GM12878 (cell line): ENCODE measurements at regions not wholly inside any gene's neighbourhood (a gene's known extent, or its start where the extent isn't known, plus 50 kb on each side); places are given as distances from the start of the nearest gene placed in this dataset.
A peak's percentile ranks its signal among the peaks of the same experiment; 100 is the strongest.

ENCODE experiments used
- ATAC-seq: fragments of 200-7000 bp; cut with Tn5 transposase; 3 replicates; pipeline ENCODE4 v1.9.1; 2020; ENCODE audit warnings: mild to moderate bottlenecking, moderate library complexity
- BruUV-seq: library from RNA; stranded (reverse); fragments of 400-500 nt; replicated peaks from 2 replicates; lab custom pipeline; 2021; lab: Mats Ljungman, UMichigan
- CTCF ChIA-PET: fragments of 300-600 bp; sonication (Branson Sonifier 250); formaldehyde crosslinking; extraction: SDS; loops from one replicate; lab custom pipeline; 2021; ENCODE audit warnings: inconsistent platforms; lab: Yijun Ruan, JAX
- POLR2A ChIA-PET: fragments of 350-600 bp; formaldehyde crosslinking; extraction: SDS; loops from one replicate; lab custom pipeline; 2021; ENCODE audit warnings: inconsistent platforms; lab: Charles Lee
- RAD21 ChIA-PET: fragments of 300-600 bp; sonication (Branson Sonifier 250); formaldehyde crosslinking; loops from one replicate; lab custom pipeline; 2023; ENCODE audit warnings: antibody characterized with exemption; ENCODE audit not compliant: unreplicated experiment; lab: Charles Lee
- SMC1A ChIA-PET: fragments of 300-600 bp; sonication (Branson Sonifier 250); formaldehyde crosslinking; loops from one replicate; lab custom pipeline; 2023; ENCODE audit not compliant: unreplicated experiment, uncharacterized antibody; lab: Charles Lee
- DNase-seq: peaks from one replicate; pipeline ENCODE4 v3.0.0-alpha.2; 2011; ENCODE audit warnings: low read depth, low spot score
- FAIRE-seq: peaks from 3 replicates; lab custom pipeline; 2011; peaks lifted over from hg19 to GRCh38; lab: Jason Lieb, UNC
- H2AFZ ChIP-seq: 2 replicates; pipeline ENCODE4 v1.6.0; 2011; ENCODE audit warnings: low read depth, low read length, control low read depth; ENCODE audit not compliant: control insufficient read depth
- H3K27ac ChIP-seq: 2 replicates; pipeline ENCODE4 v1.5.1; 2011; ENCODE audit warnings: control low read depth; ENCODE audit not compliant: control insufficient read depth, insufficient read depth
- H3K27me3 ChIP-seq, 2 experiments: replicated peaks in 1 of 2; 2 replicates each; pipeline versions ENCODE4 v1.6.0 to v1.6.1; 2011; ENCODE audit warnings: low read length in 1 of 2; ENCODE audit not compliant: control insufficient read depth in 2 of 2, insufficient read depth in 2 of 2
- H3K36me3 ChIP-seq, 2 experiments: 2 replicates each; pipeline ENCODE4 v1.5.1; 2011; ENCODE audit warnings: low read length in 1 of 2; ENCODE audit not compliant: control insufficient read depth in 2 of 2, insufficient read depth in 2 of 2
- H3K4me1 ChIP-seq: 2 replicates; pipeline ENCODE4 v1.6.1; 2011; ENCODE audit warnings: mild to moderate bottlenecking, low read length, moderate library complexity, mixed read lengths; ENCODE audit not compliant: control insufficient read depth, insufficient read depth
- H3K4me2 ChIP-seq: 2 replicates; pipeline ENCODE4 v1.6.0; 2011; ENCODE audit warnings: control low read depth; ENCODE audit not compliant: control insufficient read depth, insufficient read depth
- H3K4me3 ChIP-seq: fragments of 200-600 bp; sonication (generic); 2 replicates; pipeline ENCODE4 v1.5.1; 2016
- H3K79me2 ChIP-seq: 2 replicates; pipeline ENCODE4 v1.6.0; 2011; ENCODE audit warnings: low read length; ENCODE audit not compliant: control insufficient read depth, insufficient read depth
- H3K9ac ChIP-seq: 2 replicates; pipeline ENCODE4 v1.8.0; 2011; ENCODE audit warnings: low read length, control low read depth, mixed read lengths; ENCODE audit not compliant: control insufficient read depth, insufficient read depth
- H3K9me3 ChIP-seq: replicated peaks from 3 replicates; pipeline ENCODE4 v1.5.1; 2011; ENCODE audit warnings: mild to moderate bottlenecking, low read length; ENCODE audit not compliant: control insufficient read depth, insufficient read depth
- H4K20me1 ChIP-seq: 2 replicates; pipeline ENCODE4 v1.6.0; 2011; ENCODE audit not compliant: control insufficient read depth, insufficient read depth
- RB1 ChIP-seq: fragments of 450-650 bp; formaldehyde crosslinking; IDR thresholded peaks from 2 replicates; pipeline ENCODE4 v1.6.1; 2017; ENCODE audit warnings: mild to moderate bottlenecking, borderline replicate concordance
- ZNF687 ChIP-seq: fragments of 450-650 bp; IDR thresholded peaks from 2 replicates; pipeline ENCODE4 v1.6.1; 2017; ENCODE audit warnings: mild to moderate bottlenecking, moderate library complexity
- WGBS: methylation state at CpG from one replicate; pipeline ENCODE4 v1.1.6; 2016; ENCODE audit warnings: low lambda C conversion rate; ENCODE audit not compliant: insufficient replicate concordance, insufficient coverage; ENCODE audit errors: missing lambda C conversion rate; 5-methylcytosine and 5-hydroxymethylcytosine counted together
- in situ Hi-C: fragments of 300-500 bp; cut with MboI; formaldehyde crosslinking; loops from 9 replicates; pipeline ENCODE4 v1.14.3; 2018; ENCODE audit warnings: mixed read lengths
- intact Hi-C: fragments of 100-400 bp; cut with micrococcal nuclease; formaldehyde crosslinking; loops from one replicate; pipeline ENCODE4 v1.14.2; 2022; ENCODE audit not compliant: unreplicated experiment
- TF ChIP-seq, protein P1 (sequence below): fragments of 450-650 bp; IDR thresholded peaks from 2 replicates; pipeline ENCODE4 v1.6.1; 2018; ENCODE audit warnings: mild to moderate bottlenecking, low read depth, moderate library complexity; ENCODE audit not compliant: partially characterized antibody
- TF ChIP-seq, protein P2 (sequence below): fragments of 450-650 bp; IDR thresholded peaks from 2 replicates; pipeline ENCODE4 v1.6.1; 2018; ENCODE audit warnings: borderline replicate concordance, mild to moderate bottlenecking; ENCODE audit not compliant: partially characterized antibody

DNA sequence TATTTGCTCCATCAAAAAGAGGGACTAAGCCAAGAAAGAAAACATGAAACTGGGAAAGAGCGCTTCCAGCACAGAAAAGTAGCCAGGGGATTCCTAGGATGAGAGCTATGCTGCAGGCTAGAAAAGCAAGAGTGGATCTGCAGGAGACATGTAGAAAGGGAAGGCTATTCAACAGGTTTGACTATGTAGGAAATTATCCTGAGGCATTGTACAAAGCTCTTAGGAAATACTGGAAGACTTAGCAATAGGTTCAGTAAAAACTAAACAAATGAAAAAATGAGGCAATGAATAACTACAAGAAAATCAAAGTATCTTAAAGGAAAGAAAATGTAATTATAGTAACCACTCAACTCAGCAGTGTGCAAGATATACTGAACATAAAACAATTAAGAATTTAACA is 178.7 kb upstream of the FOXN2 start (continued):
- TF ChIP-seq, protein P1, sequence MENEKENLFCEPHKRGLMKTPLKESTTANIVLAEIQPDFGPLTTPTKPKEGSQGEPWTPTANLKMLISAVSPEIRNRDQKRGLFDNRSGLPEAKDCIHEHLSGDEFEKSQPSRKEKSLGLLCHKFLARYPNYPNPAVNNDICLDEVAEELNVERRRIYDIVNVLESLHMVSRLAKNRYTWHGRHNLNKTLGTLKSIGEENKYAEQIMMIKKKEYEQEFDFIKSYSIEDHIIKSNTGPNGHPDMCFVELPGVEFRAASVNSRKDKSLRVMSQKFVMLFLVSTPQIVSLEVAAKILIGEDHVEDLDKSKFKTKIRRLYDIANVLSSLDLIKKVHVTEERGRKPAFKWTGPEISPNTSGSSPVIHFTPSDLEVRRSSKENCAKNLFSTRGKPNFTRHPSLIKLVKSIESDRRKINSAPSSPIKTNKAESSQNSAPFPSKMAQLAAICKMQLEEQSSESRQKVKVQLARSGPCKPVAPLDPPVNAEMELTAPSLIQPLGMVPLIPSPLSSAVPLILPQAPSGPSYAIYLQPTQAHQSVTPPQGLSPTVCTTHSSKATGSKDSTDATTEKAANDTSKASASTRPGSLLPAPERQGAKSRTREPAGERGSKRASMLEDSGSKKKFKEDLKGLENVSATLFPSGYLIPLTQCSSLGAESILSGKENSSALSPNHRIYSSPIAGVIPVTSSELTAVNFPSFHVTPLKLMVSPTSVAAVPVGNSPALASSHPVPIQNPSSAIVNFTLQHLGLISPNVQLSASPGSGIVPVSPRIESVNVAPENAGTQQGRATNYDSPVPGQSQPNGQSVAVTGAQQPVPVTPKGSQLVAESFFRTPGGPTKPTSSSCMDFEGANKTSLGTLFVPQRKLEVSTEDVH: no peak

DNA sequence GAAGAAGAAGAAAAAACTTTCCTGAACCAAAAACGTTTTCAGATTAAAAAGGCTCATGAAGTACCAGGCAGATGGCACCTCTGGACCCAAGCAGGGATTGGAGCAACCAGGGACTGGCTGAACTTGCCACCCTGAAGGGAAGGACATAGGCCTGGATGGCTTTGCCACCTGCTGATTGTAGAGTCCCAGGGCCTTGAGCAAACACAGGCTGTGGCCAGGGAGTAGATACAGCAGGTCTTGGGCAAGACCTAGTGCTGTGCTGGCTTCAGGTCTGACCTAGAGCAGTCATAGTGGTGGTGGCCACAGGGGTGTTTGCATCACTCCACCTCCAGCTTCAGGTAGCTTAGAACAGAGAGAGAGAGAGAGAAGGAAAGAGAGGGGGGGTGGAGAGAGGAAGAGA is 176.7 kb upstream of the FOXN2 start:
- ATAC-seq: no peak
- 0% methylated on average over 1 of the region's 1 CpG for WGBS
- in situ Hi-C loops: no loop called here
- Histone ChIP-seq H3K36me3 (no peaks in the 10 kb centered on the region), H3K27ac (no peak overlapping the region), H3K27me3 (no peaks in the 10 kb centered on the region), H3K4me3 (no peak overlapping the region), H3K79me2 (no peaks in the 10 kb centered on the region), H3K4me2 (no peak overlapping the region), H3K9ac (no peak overlapping the region), H3K4me1 (no peaks in the 10 kb centered on the region), H4K20me1 (no peaks in the 10 kb centered on the region), H2AFZ (no peak overlapping the region)
- intact Hi-C loops: no loop called here
- SMC1A ChIA-PET: no interaction called here
- FAIRE-seq: no peak
- POLR2A ChIA-PET: no interaction called here
- TF ChIP-seq RB1: no peak
- TF ChIP-seq, protein P2, sequence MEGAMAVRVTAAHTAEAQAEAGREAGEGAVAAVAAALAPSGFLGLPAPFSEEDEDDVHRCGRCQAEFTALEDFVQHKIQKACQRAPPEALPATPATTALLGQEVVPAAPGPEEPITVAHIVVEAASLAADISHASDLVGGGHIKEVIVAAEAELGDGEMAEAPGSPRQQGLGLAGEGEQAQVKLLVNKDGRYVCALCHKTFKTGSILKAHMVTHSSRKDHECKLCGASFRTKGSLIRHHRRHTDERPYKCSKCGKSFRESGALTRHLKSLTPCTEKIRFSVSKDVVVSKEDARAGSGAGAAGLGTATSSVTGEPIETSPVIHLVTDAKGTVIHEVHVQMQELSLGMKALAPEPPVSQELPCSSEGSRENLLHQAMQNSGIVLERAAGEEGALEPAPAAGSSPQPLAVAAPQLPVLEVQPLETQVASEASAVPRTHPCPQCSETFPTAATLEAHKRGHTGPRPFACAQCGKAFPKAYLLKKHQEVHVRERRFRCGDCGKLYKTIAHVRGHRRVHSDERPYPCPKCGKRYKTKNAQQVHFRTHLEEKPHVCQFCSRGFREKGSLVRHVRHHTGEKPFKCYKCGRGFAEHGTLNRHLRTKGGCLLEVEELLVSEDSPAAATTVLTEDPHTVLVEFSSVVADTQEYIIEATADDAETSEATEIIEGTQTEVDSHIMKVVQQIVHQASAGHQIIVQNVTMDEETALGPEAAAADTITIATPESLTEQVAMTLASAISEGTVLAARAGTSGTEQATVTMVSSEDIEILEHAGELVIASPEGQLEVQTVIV: peak; percentile 28
- no peak for TF ChIP-seq ZNF687
- TF ChIP-seq, all 136 proteins: peak for 1
- RAD21 ChIA-PET: no interaction called here
- no TSS peak for BruUV-seq
- DNase-seq: no peak
- H3K9me3 ChIP-seq: no peaks in the 10 kb centered on the region
- CTCF ChIA-PET: no interaction called here
